Transverse colon (tissue), 4 donors: ENCODE measurements at regions not wholly inside any gene's neighbourhood (a gene's known extent, or its start where the extent isn't known, plus 50 kb on each side); places are given as distances from the start of the nearest gene placed in this dataset.

Experiments used
- DNase-seq: peaks from one replicate; pipeline ENCODE4 v3.0.0-alpha.2; 2019
- H3K27ac ChIP-seq, 4 donors: fragments of 200-600 bp; sonication (generic); 2 replicates each; pipeline ENCODE4 v1.5.1; 2016 to 2018; ENCODE audit warnings: inconsistent platforms in 4 of 4
- H3K27me3 ChIP-seq: fragments of 200-600 bp; sonication (generic); 2 replicates; pipeline ENCODE4 v1.5.1; 2017; ENCODE audit warnings: inconsistent platforms
- H3K36me3 ChIP-seq, 4 donors: fragments of 200-600 bp; sonication (generic); 2 replicates each; pipeline ENCODE4 v1.5.1; 2017 to 2019; ENCODE audit warnings: inconsistent platforms in 4 of 4
- H3K4me1 ChIP-seq, 4 donors: fragments of 200-600 bp; sonication (generic); 2 replicates each; pipeline ENCODE4 v1.5.1; 2017 to 2020; ENCODE audit warnings: inconsistent platforms in 4 of 4
- H3K4me3 ChIP-seq, 4 donors: fragments of 200-600 bp; sonication (generic); 1 replicate in 1 of 4; 2 replicates in 3 of 4; pipeline versions ENCODE4 v1.5.1 to v1.6.1; 2017 to 2019; ENCODE audit warnings: inconsistent platforms in 4 of 4
- H3K9me3 ChIP-seq, 2 donors: fragments of 200-600 bp; sonication (generic); 2 replicates each; pipeline ENCODE4 v1.5.1; 2017 to 2019; ENCODE audit warnings: inconsistent platforms in 2 of 2
- EP300 ChIP-seq: sonication (generic); formaldehyde crosslinking; IDR thresholded peaks from one replicate; pipeline ENCODE4 v1.6.1; 2017; ENCODE audit warnings: antibody characterized with exemption, low read depth
- POLR2A ChIP-seq: fragments of 450-650 bp; IDR thresholded peaks from one replicate; pipeline ENCODE4 v1.6.1; 2016; ENCODE audit warnings: antibody characterized with exemption, mild to moderate bottlenecking, moderate library complexity
- POLR2AphosphoS5 ChIP-seq, 3 donors: sonication (generic); formaldehyde crosslinking; IDR thresholded peaks; one replicate each; pipeline ENCODE4 v1.6.1; 2016; ENCODE audit warnings: antibody characterized with exemption in 3 of 3
- WGBS, 2 donors: methylation state at CpG; one replicate each; pipeline ENCODE4 v1.1.5; 2018; ENCODE audit warnings: low coverage in 1 of 2; 5-methylcytosine and 5-hydroxymethylcytosine counted together
- in situ Hi-C, 4 donors: fragments of 200-750 bp; cut with MboI; loops; one replicate each; pipeline versions ENCODE4 v1.15.0 to v1.15.1; 2017; ENCODE audit warnings: low sequenced_read_pairs in 3 of 4, low pct_ligation_motif_present in 1 of 4, low pct_unique_long_range_greater_than_20kb in 1 of 4
- intact Hi-C: fragments of 100-400 bp; cut with DNase I; formaldehyde crosslinking; loops from one replicate; pipeline ENCODE4 v1.15.1; 2023; ENCODE audit warnings: low total_unique reads
- TF ChIP-seq, protein P1 (sequence below), 5 experiments: fragments of 200-600 bp in 3 of 5; fragments of 450-650 bp in 2 of 5; sonication (generic) in 3 of 5; IDR thresholded peaks; 1 replicate in 2 of 5; 2 replicates in 3 of 5; pipeline ENCODE4 v1.5.1; 2016 to 2017; ENCODE audit warnings: antibody characterized with exemption in 5 of 5, inconsistent platforms in 3 of 5, mild to moderate bottlenecking in 2 of 5, moderate library complexity in 1 of 5

DNA sequence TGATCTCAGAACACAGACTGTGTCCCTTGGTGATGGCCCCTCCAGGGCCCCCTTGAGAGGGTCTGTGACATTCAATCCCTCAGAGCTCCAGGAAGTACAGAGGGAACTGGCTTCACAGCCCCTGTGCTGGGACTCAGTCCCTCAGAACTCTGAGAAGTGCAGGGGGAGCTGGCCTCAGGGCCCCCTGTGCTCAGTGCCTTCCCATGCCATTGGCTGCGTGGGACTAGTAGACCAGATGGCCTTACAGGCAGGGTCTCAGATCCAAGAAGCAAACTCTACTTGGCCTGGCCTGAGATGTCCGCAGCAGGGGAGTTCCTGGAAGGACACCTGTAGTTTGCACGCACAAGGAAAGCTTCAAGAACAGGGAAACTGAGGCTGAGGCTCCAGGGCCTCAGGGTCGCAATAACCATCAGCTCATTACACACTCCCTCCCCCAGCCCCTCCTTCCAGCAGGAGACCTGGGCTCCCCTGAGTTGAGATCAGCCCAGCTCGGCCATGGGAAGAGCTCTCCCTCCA, 138.4 kb downstream of the BRD1 start:
- H3K4me1 ChIP-seq = no peaks in the 10 kb centered on the region
- H3K4me3 ChIP-seq = no peak overlapping the region
- no peaks in the 10 kb centered on the region for H3K36me3 ChIP-seq
- H3K27ac ChIP-seq = no peak overlapping the region
- 68% methylated on average over 5 of the region's 5 CpGs; no CpG with 5 or more reads in 1 of the 2 donors for WGBS, 2 donors
- peaks cover 35% of the 10 kb centered on the region for H3K27me3 ChIP-seq
- no peak for DNase-seq
- in situ Hi-C loops (no loop called here), intact Hi-C loops (no loop called here)
- no peaks in the 10 kb centered on the region for H3K9me3 ChIP-seq
- TF ChIP-seq POLR2A = no peak
- no peak for TF ChIP-seq POLR2AphosphoS5 (IDR thresholded peaks at IDR 0.05)
- no peak for TF ChIP-seq EP300
- TF ChIP-seq, protein P1, sequence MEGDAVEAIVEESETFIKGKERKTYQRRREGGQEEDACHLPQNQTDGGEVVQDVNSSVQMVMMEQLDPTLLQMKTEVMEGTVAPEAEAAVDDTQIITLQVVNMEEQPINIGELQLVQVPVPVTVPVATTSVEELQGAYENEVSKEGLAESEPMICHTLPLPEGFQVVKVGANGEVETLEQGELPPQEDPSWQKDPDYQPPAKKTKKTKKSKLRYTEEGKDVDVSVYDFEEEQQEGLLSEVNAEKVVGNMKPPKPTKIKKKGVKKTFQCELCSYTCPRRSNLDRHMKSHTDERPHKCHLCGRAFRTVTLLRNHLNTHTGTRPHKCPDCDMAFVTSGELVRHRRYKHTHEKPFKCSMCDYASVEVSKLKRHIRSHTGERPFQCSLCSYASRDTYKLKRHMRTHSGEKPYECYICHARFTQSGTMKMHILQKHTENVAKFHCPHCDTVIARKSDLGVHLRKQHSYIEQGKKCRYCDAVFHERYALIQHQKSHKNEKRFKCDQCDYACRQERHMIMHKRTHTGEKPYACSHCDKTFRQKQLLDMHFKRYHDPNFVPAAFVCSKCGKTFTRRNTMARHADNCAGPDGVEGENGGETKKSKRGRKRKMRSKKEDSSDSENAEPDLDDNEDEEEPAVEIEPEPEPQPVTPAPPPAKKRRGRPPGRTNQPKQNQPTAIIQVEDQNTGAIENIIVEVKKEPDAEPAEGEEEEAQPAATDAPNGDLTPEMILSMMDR (IDR thresholded peaks at IDR 0.05) = no peak

DNA sequence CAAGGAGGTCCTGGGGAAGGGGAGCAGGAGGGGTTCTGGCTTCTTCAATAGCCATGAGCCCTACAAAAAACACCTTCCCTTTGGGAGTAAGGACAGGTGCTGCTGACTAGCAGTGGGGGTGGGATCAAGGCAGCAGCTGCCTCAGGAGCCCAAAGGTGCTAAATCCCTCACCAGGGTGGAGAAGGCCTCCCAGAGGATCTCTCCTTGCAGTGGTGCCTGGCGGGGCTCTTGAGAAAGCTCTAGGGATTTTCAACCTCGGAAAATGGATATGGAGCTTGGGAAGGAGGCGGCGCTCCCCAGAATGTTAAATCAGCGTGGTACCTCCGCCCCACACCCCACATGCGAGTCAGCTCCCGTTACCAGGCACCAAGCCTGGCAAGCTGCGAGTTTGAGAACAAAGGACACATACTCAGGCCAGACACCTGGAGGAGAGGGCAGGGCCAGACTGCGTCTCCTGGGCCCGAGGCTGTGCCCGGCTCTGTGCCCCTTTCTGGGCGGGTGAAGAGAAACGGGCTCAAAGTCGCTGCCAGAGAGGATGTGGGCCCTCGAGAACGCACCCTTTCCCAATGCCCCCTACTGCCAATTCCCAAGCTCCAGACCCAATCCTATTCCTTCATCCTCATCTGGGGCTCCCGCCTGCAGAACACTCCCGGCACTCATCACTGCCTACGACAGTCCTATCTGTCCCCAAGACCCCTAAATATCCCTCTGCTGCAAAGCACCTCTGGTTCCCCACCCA, 139.0 kb downstream of the BRD1 start:
- no peak for DNase-seq
- H3K36me3 ChIP-seq = no peaks in the 10 kb centered on the region
- no peak overlapping the region for H3K27ac ChIP-seq
- TF ChIP-seq POLR2A (no peak), POLR2AphosphoS5 (IDR thresholded peaks at IDR 0.05) (no peak), EP300 (no peak)
- TF ChIP-seq, protein P1 (IDR thresholded peaks at IDR 0.05) = no peak
- in situ Hi-C loops = no loop called here
- H3K9me3 ChIP-seq = no peaks in the 10 kb centered on the region
- 72% methylated on average over 20 of the region's 20 CpGs; no CpG with 5 or more reads in 1 of the 2 donors for WGBS, 2 donors
- intact Hi-C loops = no loop called here
- H3K4me1 ChIP-seq = no peaks in the 10 kb centered on the region
- H3K4me3 ChIP-seq = no peak overlapping the region
- peaks cover 35% of the 10 kb centered on the region for H3K27me3 ChIP-seq

DNA sequence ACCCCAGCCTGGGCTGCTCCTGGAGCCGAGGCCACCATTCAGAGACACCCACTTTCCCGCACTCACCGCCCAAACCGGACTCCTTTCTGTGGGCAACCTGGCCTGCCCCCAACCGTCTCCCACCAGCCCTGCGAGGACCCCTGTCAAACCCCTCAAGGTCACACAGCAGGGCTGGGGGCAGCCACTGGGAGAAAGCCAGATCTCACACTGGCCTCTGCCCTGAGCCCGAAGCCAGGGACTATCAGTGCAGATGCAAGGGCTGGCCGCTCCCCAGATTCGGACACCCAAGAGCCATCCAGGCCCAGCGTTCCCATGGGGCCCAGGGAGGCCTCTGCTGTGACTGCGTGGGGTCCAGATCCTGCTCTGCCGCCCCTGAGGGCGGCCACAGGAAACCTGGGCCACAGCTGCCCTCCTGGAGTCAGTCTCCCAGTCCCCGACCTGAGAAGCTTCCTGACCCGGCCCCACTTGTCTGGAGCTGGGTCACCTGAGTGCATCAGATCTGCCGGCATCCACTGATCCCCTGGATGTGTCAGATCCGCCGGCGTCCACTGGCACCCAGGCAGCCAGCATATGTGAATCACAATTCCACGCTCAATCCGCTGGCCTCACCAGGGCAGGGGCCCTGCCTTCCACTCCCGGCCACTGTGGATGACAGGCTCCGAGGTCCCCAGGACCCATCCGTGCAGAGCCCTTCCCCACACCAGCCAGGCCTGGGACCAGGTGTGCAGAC, 139.7 kb downstream of the BRD1 start:
- intact Hi-C loops (no loop called here), in situ Hi-C loops (no loop called here)
- no peaks in the 10 kb centered on the region for H3K4me1 ChIP-seq
- no peak overlapping the region for H3K4me3 ChIP-seq
- H3K36me3 ChIP-seq = no peaks in the 10 kb centered on the region
- H3K9me3 ChIP-seq = no peaks in the 10 kb centered on the region
- H3K27me3 ChIP-seq = peaks cover 35% of the 10 kb centered on the region
- no peak overlapping the region for H3K27ac ChIP-seq
- DNase-seq = no peak
- 85 to 90% methylated on average over 6 to 24 of the region's 24 CpGs for WGBS, 2 donors
- TF ChIP-seq POLR2AphosphoS5 (IDR thresholded peaks at IDR 0.05) = no peak
- TF ChIP-seq EP300 = no peak
- TF ChIP-seq, protein P1 (IDR thresholded peaks at IDR 0.05) = no peak
- no peak for TF ChIP-seq POLR2A

DNA sequence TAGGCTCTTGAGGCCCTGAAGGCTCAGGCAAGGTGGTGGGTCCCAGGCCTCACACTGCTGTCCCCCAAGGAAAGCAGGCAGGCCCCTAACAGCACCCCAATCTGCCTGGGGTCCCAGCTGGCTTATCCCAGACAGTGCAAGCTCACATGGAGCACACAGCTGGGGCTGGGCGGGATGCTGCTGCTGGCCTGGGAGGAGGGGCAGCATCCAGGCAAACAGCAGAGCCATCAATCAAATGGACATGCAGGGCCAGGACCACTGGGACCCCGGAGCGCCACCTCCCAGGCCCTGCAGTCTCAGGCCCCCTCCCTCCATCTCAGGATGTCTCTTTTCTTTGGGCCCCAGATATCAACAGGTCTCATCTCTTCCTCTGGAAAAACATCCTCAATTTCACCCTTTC, 140.3 kb downstream of the BRD1 start:
- no peak for DNase-seq
- no peaks in the 10 kb centered on the region for H3K4me1 ChIP-seq
- peaks cover 38% of the 10 kb centered on the region for H3K27me3 ChIP-seq
- intact Hi-C loops = no loop called here
- no peaks in the 10 kb centered on the region for H3K9me3 ChIP-seq
- in situ Hi-C loops = no loop called here
- 58% methylated on average over 3 of the region's 3 CpGs; no CpG with 5 or more reads in 1 of the 2 donors for WGBS, 2 donors
- no peak overlapping the region for H3K4me3 ChIP-seq
- TF ChIP-seq, protein P1 (IDR thresholded peaks at IDR 0.05) = no peak
- no peak for TF ChIP-seq EP300
- TF ChIP-seq POLR2AphosphoS5 (IDR thresholded peaks at IDR 0.05) = no peak
- TF ChIP-seq POLR2A = no peak
- H3K36me3 ChIP-seq = no peaks in the 10 kb centered on the region
- H3K27ac ChIP-seq = no peak overlapping the region
